CD4-positive, alpha-beta T cell (primary cell): ENCODE measurements at regions not wholly inside any gene's neighbourhood (a gene's known extent, or its start where the extent isn't known, plus 50 kb on each side); places are given as distances from the start of the nearest gene placed in this dataset.
"Not testable (repeated sequence)": the region's sequence is repeated elsewhere in the genome, so short reads cannot be mapped to it uniquely, and the experiment has no call there.

ENCODE experiments used
- ATAC-seq: fragments of 200-7000 bp; cut with Tn5 transposase; one replicate; pipeline ENCODE4 v1.10.0; 2022; ENCODE audit warnings: mild to moderate bottlenecking; ENCODE audit not compliant: poor library complexity
- CTCF ChIA-PET: fragments of 350-600 bp; sonication (Branson Sonifier 250); formaldehyde crosslinking; loops from one replicate; lab custom pipeline; 2021; ENCODE audit warnings: antibody characterized with exemption, inconsistent platforms; lab: Charles Lee
- POLR2A ChIA-PET: fragments of 350-600 bp; sonication (Branson Sonifier 250); formaldehyde crosslinking; loops from one replicate; lab custom pipeline; 2021; ENCODE audit warnings: antibody characterized with exemption, inconsistent platforms; lab: Charles Lee
- DNase-seq, 14 experiments: peaks; one replicate each; pipeline ENCODE4 v3.0.0-alpha.2; 2013 to 2020; ENCODE audit warnings: mixed read lengths in 2 of 14
- H3K27ac ChIP-seq, 2 donors: one replicate each; pipeline versions ENCODE4 v1.5.1 to v1.7.0; 2013; ENCODE audit warnings: low read length in 2 of 2, low read depth in 1 of 2, mild to moderate bottlenecking in 1 of 2
- H3K27me3 ChIP-seq, 2 experiments: 1 replicate in 1 of 2; 2 replicates in 1 of 2; pipeline versions ENCODE4 v1.6.1 to v1.7.0; 2013; ENCODE audit warnings: low read length in 2 of 2, control low read depth in 1 of 2, mild to moderate bottlenecking in 1 of 2, moderate library complexity in 1 of 2; ENCODE audit not compliant: insufficient read depth in 2 of 2, control insufficient read depth in 1 of 2
- H3K36me3 ChIP-seq: one replicate; pipeline ENCODE4 v1.6.1; 2013; ENCODE audit warnings: low read length, control low read depth; ENCODE audit not compliant: insufficient read depth
- H3K4me1 ChIP-seq: one replicate; pipeline ENCODE4 v1.6.1; 2013; ENCODE audit warnings: low read length, control low read depth; ENCODE audit not compliant: insufficient read depth
- H3K4me3 ChIP-seq: one replicate; pipeline ENCODE4 v1.5.1; 2013; ENCODE audit warnings: mild to moderate bottlenecking, low read length, moderate library complexity
- H3K9me3 ChIP-seq, 2 experiments: 1 replicate in 1 of 2; 2 replicates in 1 of 2; pipeline versions ENCODE4 v1.6.1 to v1.7.0; 2013; ENCODE audit warnings: low read length in 2 of 2, mild to moderate bottlenecking in 2 of 2, control low read depth in 1 of 2, moderate library complexity in 1 of 2; ENCODE audit not compliant: control insufficient read depth in 1 of 2, insufficient read depth in 1 of 2
- H3K27ac Mint-ChIP-seq: one replicate; pipeline ENCODE4 v1.8.0; 2020; ENCODE audit warnings: mixed read lengths
- H3K27me3 Mint-ChIP-seq: one replicate; pipeline ENCODE4 v1.8.0; 2021; ENCODE audit warnings: mixed read lengths
- H3K36me3 Mint-ChIP-seq: one replicate; pipeline ENCODE4 v1.8.0; 2021; ENCODE audit warnings: low read depth, mixed read lengths
- H3K4me1 Mint-ChIP-seq: one replicate; pipeline ENCODE4 v1.8.0; 2021; ENCODE audit warnings: low read depth, mixed read lengths
- H3K4me3 Mint-ChIP-seq: one replicate; pipeline ENCODE4 v1.8.0; 2020; ENCODE audit warnings: mild to moderate bottlenecking, mixed read lengths
- H3K9me3 Mint-ChIP-seq: one replicate; pipeline ENCODE4 v1.8.0; 2020; ENCODE audit warnings: mixed read lengths
- CTCF ChIP-seq: fragments of 200-600 bp; IDR thresholded peaks from one replicate; pipeline ENCODE4 v1.8.0; 2022; ENCODE audit warnings: antibody characterized with exemption, mild to moderate bottlenecking
- intact Hi-C, 2 experiments: fragments of 100-400 bp; cut with DNase I in 1 of 2; cut with micrococcal nuclease in 1 of 2; formaldehyde crosslinking; loops; one replicate each; pipeline versions ENCODE4 v1.15.1 to v1.9.0; 2023 to 2025; cut with DNase I, micrococcal nuclease

- POLR2A ChIA-PET: no interaction called here
Measured at GRCh38 chr15:35279811-35280210, 194.7 kb upstream of the NANOGP8 start.

GRCh38 chr15:35271371-35272043, 186.4 kb upstream of the NANOGP8 start:
- Histone ChIP-seq H3K4me1 (no peaks in the 10 kb centered on the region), H3K27me3 (no peaks in the 10 kb centered on the region), H3K27ac (no peak overlapping the region), H3K4me3 (no peak overlapping the region), H3K36me3 (no peaks in the 10 kb centered on the region), H3K9me3 (peaks cover 0 to 3% of the 10 kb centered on the region in 2 experiments)
- TF ChIP-seq CTCF: no peak
- Mint-ChIP-seq H3K27me3 (no peaks in the 10 kb centered on the region), H3K36me3 (no peaks in the 10 kb centered on the region), H3K9me3 (peaks cover 16% of the 10 kb centered on the region), H3K27ac (no peak overlapping the region), H3K4me1 (no peaks in the 10 kb centered on the region), H3K4me3 (no peak overlapping the region)
- ChIA-PET POLR2A (no interaction called here), CTCF (no interaction called here)
- intact Hi-C loops: no loop called here
- ATAC-seq (no peak), DNase-seq (no peak)

More at GRCh38 chr15:35279811-35280210, 194.7 kb upstream of the NANOGP8 start:
- peaks cover 18 to 25% of the 10 kb centered on the region in 2 experiments for H3K9me3 ChIP-seq
- no peaks in the 10 kb centered on the region for H3K36me3 ChIP-seq
- no peak for TF ChIP-seq CTCF
- H3K4me1 Mint-ChIP-seq: no peaks in the 10 kb centered on the region
- no peaks in the 10 kb centered on the region for H3K4me1 ChIP-seq
- no peaks in the 10 kb centered on the region for H3K27me3 ChIP-seq
- no peaks in the 10 kb centered on the region for H3K36me3 Mint-ChIP-seq
- DNase-seq (no peak), ATAC-seq (no peak)
- H3K9me3 Mint-ChIP-seq: peaks cover 19% of the 10 kb centered on the region
- no peak overlapping the region for H3K4me3 ChIP-seq
- CTCF ChIA-PET: no interaction called here
- H3K4me3 Mint-ChIP-seq: no peak overlapping the region
- H3K27ac Mint-ChIP-seq: no peak overlapping the region
- no peaks in the 10 kb centered on the region for H3K27me3 Mint-ChIP-seq
- no peak overlapping the region for H3K27ac ChIP-seq
- intact Hi-C loops: no loop called here

DNA sequence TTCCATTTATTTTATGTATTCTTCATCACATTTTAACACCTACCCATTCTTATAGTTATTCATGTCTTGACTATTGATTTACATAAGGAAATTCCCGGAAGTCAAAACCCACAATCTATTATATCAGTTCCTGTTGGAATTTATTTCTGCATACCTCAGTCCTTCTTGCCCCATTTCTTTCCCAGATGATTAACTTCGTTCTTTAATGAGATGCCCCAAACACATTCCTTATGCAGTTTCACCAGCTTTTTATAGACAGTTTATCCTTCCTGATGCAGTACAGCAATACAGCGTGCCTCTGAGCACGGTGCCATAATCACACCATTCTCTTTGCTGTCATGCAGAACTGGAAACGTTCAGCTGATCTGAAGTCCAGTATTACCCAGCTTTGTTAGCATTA, 175.8 kb upstream of the NANOGP8 start:
- intact Hi-C loops: no loop called here
- H3K4me3 Mint-ChIP-seq: no peak overlapping the region
- Histone ChIP-seq H3K9me3 (no peaks in the 10 kb centered on the region), H3K36me3 (no peaks in the 10 kb centered on the region), H3K4me3 (no peak overlapping the region), H3K27me3 (no peaks in the 10 kb centered on the region), H3K27ac (no peak overlapping the region), H3K4me1 (no peaks in the 10 kb centered on the region)
- ATAC-seq (no peak), DNase-seq (no peak)
- H3K4me1 Mint-ChIP-seq: no peaks in the 10 kb centered on the region
- TF ChIP-seq CTCF: no peak
- POLR2A ChIA-PET: no interaction called here
- no peaks in the 10 kb centered on the region for H3K9me3 Mint-ChIP-seq
- no peaks in the 10 kb centered on the region for H3K36me3 Mint-ChIP-seq
- CTCF ChIA-PET: no interaction called here
- no peak overlapping the region for H3K27ac Mint-ChIP-seq
- no peaks in the 10 kb centered on the region for H3K27me3 Mint-ChIP-seq

- H3K4me3 Mint-ChIP-seq, H3K36me3 Mint-ChIP-seq, H3K27me3 ChIP-seq, POLR2A ChIA-PET, H3K9me3 Mint-ChIP-seq, H3K36me3 ChIP-seq, ATAC-seq, H3K27ac ChIP-seq, H3K4me1 Mint-ChIP-seq, DNase-seq, H3K9me3 ChIP-seq, H3K4me3 ChIP-seq, H3K27ac Mint-ChIP-seq, CTCF ChIA-PET, H3K4me1 ChIP-seq, H3K27me3 Mint-ChIP-seq, intact Hi-C loops: not testable (repeated sequence)
Measured at GRCh38 chr15:35260274-35260673, 175.2 kb upstream of the NANOGP8 start.
